ENCODE measurements at regions not wholly inside any gene's neighbourhood (a gene's known extent, or its start where the extent isn't known, plus 50 kb on each side); places are given as distances from the start of the nearest gene placed in this dataset.
"Not testable (repeated sequence)": the region's sequence is repeated elsewhere in the genome, so short reads cannot be mapped to it uniquely, and the experiment has no call there.

DNA sequence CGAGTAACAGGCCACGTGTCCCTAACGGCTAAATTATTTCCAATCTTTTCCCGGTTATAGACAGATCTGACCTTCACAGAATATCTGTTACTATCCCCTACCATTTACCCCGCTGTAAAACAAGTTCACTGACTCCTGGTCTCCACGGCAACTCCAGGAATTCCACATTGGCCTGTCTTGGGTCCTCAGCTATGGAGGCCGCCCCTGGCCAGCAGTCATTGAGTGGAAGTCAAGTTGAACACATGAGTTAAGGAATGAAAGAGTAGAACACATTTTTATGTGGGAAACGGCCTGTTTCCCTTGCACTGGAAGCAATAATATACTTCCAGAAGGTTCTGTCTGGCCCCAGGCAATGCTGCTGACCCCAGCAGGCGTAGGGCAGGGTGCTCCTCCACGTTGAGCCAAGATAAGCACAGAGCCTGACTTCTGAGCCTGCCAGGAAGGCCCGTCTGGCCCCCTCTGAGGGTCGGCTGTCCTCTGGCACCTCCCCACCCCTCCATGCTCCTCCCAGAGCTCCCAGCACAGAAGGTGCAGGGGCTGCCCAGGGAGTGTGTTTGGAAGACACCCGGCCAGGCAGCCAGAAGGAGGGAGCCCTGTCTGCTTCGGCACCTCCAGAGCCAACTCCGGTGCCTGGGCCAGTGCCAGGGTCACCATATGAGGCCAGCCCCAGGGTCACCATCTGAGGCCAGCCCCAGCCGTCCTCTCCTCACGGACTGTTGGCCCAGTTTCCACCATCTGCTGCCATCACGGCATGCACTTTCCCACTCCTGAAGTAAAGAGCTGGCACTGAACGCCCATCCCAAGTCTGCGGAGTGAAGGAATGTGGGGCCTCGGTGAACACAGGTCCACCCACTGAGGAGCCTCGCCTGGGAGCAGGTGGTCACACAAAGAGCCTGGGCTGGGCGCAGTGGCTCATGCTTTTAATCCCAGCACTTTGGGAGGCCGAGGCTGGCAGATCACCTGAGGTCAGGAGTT is 813.2 kb downstream of the BRD1 start:
- DNase-seq: no peak

- no peak for DNase-seq
Observed at GRCh38 chr22:49013707-49014106, 814.0 kb downstream of the BRD1 start.

DNA sequence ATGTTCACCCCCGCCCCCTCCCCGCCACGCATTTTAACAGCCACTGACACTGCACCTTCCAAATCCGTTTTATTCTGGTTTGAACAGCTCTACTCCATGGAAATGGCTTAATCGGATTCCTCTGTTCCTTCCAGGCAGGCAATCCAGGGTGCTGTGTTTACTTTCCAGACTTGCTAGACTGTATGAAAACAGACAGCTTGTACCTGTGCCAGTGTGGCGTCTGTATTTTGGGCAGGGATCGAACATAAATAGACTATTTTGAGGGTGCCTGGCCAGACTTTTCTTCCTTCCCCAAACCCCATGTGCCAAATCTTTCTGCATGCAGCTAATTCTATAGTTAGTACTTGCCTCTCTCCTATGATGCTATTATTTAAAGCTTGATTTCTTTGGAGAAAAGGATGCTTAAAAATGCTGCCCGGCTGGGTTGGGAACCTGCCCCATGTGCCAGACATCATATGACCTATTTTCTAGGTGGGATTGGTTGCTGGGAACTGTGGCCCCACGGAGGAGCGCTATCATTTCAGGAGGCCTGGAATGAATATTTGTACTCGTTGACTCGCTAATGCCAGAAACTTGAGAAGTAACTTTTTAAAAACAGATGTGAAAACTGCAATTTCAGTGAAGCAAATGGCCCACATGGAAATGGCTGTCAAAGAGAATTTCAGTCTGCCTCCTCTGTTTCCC is 814.8 kb downstream of the BRD1 start:
- DNase-seq: no peak

GRCh38 chr22:49011769-49012648 is 815.7 kb downstream of the BRD1 start:
- DNase-seq: no peak

GRCh38 chr22:49011379-49011768 is 816.3 kb downstream of the BRD1 start:
- DNase-seq: no peak

DNA sequence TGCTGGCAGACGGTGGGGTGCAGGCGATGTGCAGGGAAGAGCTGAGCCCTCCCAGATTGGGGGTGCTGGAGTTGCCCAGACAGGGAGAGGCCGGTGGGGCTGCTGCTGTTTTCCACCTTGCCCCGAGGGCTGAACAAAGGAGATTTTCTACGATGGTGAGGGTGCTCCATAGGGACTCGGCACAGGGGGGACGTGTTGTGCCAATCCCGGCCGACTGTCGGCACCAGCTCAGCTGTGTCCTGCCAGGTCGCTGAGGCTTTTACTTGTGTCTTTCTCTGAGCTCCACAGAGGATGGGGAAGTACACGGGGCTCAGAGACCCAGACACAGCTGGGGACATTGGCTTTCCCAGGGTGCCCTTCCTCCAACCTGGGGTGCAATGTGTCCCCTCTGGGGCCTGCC is 816.8 kb downstream of the BRD1 start:
- DNase-seq: no peak

DNA sequence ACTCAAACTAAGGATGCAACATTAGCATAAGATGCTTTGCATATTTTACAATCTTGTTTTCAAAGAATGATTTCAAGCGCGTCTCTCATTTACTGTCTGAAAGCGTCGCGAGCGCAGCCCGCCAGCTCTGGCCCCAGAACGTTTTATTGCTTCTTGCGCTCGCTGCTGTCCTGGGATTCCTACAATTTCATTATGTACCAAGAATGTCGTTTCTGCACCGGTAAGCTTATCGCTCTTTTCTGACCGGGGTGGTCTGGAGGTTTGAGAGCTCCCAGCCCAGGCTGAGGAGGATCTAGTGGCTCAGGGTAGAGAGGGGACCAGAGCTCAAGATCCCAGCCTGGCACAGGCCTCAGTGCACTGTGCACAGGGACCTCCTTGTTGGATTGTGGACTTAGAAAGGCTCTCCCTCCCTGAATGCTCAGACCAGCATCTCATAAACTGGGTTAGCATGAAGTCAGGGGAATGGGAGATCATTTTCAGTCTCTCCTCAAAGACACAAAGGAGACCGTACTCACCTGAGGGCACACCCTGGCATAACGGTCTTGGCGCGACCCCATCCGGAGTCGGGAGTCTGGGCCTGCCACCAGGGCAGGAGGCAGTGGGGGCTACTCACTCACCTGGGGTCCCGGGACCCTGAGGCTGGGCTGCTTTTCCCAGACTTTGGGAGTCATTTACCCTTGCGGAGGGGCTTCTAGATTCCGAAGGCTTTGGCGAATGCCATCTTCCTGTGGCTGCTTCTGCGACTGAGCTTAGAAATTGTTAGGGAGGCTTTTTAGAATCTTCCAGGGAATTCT is 817.4 kb downstream of the BRD1 start:
- DNase-seq: no peak

DNA sequence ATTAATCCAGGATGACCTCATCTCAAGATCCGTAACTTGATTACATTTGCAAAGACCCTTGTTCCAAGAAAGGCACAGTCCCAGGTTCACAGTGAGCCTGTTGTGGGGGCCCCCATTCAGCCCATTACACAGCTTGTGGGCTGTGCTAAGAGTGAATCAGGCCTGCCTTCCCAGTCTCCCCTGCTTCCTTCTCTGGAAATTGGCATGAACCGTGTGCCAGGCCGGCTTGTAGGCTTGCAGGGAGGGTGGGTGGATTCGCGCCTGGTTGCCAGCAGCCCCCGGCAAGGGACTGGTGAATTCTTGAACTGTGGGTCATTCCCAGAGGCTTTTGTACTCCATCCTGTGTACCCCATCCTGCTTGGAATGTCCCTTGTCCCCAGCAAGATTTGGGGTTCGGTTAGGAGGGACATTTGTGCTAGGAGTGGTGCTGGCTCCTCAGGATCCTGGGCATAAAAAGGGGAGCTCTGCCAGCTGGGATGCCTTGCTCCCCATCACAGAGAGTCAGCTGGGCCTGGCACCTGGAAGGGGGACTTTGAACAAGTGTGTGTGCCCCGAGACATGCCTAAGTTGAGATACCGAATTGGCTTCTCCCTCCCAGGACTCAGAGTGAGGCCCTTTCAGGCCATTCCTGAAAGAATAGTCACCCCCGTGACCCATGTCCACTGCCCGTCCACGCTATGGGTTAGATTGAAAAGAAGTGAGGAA is 818.2 kb downstream of the BRD1 start:
- no peak for DNase-seq

DNA sequence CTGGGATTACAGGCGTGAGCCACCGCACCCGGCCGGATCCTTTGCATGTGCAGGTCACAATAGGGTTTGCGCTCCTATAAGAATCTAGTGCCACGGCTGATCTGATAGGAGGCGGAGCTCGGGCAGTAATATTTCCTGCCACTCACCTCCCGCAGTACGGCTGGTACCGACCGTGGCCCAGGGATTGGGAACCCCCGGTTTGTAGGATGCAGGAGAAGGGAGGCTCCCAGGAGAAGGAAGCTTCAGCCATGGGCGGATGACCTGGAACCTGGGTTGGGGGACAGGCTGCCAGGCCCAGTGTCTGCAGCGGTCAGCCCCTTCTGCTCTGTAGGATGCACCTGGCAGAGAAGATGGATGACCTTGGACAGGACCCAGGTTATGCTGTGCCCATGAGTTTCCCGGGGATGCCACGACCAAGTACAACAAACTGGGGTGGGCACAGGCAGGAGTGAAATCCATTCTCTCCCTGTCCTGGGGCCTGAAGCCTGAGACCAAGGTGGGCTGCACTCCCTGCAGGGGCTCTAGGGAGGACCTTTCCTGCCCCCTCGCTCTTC is 818.9 kb downstream of the BRD1 start:
- DNase-seq: no peak

- no peak for DNase-seq
Observed at GRCh38 chr22:49007013-49007653, 820.5 kb downstream of the BRD1 start.

- DNase-seq: no peak
Observed at GRCh38 chr22:49006207-49007012, 821.3 kb downstream of the BRD1 start.

DNA sequence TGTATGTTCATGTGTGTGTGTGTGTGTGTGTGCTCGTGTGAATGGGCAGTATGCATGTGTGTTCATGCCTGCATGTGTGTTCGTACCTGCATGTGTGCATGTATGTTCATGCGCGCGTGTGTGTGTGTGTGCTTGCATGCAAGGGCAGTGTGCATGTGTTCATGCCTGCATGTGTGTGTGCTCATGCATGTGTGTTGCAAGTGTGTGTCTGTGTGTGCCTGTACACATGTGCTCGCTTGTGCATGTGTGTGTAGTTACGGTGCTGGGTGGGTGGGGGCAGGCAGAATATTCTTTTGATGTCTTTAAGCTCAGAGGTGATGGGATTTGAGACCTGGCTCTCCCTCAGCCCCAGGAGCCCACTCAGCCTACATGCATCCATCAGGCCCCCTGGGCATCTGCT is 822.1 kb downstream of the BRD1 start:
- DNase-seq: no peak

GRCh38 chr22:49004484-49005399 is 822.9 kb downstream of the BRD1 start:
- no peak for DNase-seq

DNA sequence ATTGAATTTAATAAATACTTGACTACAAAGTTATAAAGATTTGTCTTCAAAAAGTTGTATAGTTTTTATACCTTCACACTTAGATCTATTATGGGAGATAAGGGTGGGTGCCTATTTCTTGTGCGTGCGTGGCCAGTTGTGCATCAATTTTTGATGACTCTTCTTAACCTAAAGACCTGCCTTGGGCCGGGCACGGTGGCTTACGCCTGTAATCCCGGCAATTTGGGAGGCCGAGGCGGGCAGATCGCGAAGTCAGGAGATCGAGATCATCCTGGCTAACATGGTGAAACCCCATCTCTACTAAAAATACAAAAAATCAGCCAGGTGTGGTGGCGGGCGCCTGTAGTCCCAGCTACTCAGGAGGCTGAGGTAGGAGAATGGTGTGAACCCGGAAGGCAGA is 830.1 kb downstream of the BRD1 start:
- DNase-seq: not testable (repeated sequence)

DNA sequence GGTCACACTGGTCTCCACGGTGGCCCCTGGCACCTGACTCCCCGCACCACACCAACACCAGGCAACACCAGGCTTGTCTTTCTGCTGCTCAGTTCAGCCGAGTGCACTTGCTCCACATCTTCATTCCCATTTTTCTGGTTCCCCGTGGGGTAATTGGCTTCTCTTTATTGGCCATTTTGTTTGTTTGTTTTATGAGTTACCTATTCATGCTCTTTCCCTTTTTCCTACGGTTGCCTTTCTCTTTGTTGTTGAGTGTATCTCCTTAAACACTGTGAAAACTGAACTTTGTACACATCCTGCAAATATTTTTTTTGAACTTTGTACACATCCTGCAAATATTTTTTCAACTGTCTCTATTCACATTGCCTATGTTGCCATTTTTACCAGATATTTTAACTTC is 834.0 kb downstream of the BRD1 start:
- DNase-seq: no peak

DNA sequence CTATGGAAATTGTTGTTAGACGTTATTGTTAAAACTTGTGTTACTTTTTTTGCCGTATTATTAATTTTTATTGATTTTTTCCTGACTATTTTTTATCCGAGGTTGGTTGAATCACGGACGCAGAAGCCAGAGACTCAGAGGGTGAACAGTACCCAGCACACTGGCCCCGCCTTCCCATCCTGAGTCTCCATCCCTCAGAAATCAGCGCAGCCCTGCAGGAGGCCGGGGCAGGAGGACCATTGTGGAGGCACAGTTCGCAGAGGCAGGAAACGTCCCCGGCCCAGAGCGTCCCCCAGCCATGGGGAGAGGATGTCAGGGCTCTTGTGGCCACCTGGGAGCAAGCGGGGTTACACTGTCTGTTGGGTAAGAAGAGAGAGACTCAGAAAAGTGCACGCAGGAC is 843.0 kb downstream of the BRD1 start:
- no peak for DNase-seq

GRCh38 chr22:48982321-48982905 is 845.3 kb downstream of the BRD1 start:
- no peak for DNase-seq

- no peak for DNase-seq
Observed at GRCh38 chr22:48981371-48982061, 846.2 kb downstream of the BRD1 start.
